Fibroblast of skin of abdomen (primary cell): ENCODE measurements at regions not wholly inside any gene's neighbourhood (a gene's known extent, or its start where the extent isn't known, plus 50 kb on each side); places are given as distances from the start of the nearest gene placed in this dataset.
A peak's percentile ranks its signal among the peaks of the same experiment; 100 is the strongest.

Experiments used
- DNase-seq: peaks from one replicate; pipeline ENCODE4 v3.0.0-alpha.2; 2013

DNA sequence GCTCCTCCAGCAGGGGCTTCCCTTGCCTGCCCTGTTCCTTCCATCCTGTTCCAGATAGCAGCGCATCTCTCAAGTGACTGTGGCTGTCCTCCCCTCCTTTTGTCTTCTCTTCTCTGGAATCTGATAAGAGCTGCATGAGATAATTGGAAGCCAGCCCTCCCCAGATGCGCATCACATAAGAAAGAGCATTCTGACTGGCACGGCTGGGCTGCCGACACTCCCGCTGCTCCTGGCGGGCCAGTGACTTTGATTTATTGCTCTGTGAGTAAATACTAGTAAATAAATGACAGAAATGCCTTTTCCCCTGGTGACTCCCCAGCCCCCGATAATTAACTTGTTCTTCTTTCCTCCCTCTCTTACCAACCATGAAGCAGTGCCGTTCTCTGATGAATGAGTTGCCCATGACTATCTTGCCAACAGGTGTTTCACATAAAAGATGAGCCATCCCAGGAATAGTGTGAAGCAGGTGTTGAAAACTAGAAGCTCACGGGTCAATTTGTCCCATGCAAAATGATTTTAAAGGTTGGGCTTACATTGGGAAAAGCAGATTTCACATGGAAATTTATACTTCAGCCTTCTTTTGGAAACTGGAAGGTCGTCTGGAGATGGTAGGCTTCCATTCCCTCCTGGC lies 212.3 kb downstream of the ERCC6L2 start:
- DNase-seq: no peak

DNA sequence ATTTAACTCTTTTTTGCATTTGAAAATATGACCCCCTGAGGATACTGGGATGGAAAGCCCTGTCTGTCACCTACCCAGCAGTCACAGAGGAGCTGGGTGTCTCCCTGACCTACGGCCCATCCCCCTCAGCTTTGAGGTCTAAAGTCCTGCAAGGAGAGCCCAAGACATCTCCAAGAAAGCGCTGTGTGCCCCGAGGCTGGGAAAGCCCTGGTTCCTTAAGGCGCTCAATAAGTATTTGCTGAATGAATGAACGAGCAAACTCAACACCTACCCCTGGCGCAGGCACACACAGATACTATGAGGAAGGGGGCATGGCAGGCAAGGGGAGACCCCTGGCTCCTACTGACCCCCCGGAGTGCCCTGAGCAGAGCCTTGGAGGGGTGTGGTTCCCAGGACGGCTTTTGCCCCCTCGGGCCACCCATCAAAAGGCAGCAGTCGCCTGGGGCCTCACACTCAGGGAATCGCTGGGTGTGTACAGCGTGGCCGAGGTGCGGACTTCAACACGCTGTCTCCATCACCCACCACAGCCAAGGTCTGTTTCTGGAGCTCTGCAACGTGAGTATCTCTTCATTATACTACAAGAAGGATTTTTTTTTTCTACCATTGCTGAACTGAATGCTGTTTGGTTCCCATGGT lies 211.6 kb downstream of the ERCC6L2 start:
- DNase-seq: no peak

DNA sequence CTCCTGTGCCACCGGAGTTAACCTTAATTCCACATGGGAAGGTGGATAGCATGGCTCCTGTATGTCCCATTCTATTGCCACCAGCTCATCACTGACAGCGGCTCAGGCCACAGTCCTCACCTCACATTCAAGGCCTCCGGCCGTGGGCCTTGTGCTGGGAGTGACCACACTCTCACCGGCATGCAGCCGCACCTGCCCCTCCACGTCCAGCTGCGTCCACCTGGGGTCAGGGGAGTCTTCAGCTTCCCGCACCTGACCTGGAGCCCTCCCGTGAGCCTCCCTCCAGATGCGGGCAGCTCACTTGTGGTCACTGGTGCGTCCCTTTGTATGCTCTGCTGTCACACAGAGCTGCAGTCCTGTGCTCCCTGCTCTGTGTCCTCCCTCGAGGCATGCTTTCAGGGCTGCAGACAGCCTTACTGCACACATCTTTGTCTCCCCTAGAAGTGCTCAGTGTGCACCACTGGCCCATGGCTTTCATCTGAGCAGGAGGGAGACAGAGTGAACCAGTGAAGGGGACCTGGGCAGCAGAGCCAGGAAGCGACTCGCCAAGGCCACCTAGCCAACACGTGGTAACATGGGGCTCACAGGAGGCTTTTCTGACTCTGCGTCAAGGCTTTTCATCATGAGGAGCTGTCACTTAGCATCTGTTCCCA lies 210.1 kb downstream of the ERCC6L2 start:
- no peak for DNase-seq

DNA sequence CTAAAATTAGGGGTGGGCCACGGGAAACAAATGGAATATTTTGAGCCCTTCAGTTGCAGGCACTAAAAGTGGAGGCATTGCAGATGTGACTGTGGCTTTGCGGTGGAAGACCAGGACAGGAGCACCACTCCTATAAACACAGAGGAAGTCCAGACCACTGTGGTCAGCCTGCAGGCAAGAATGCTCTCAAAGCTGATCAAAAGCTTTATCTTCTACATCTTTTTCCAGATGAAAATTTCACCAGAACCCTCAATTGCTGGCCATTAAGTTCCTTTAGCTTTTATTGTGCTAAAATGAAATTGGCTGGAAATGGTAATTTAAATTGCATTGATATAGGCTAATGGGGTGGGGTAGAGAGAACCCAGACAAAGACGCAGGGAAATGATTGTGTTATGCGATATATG lies 208.8 kb downstream of the ERCC6L2 start:
- DNase-seq: no peak

DNA sequence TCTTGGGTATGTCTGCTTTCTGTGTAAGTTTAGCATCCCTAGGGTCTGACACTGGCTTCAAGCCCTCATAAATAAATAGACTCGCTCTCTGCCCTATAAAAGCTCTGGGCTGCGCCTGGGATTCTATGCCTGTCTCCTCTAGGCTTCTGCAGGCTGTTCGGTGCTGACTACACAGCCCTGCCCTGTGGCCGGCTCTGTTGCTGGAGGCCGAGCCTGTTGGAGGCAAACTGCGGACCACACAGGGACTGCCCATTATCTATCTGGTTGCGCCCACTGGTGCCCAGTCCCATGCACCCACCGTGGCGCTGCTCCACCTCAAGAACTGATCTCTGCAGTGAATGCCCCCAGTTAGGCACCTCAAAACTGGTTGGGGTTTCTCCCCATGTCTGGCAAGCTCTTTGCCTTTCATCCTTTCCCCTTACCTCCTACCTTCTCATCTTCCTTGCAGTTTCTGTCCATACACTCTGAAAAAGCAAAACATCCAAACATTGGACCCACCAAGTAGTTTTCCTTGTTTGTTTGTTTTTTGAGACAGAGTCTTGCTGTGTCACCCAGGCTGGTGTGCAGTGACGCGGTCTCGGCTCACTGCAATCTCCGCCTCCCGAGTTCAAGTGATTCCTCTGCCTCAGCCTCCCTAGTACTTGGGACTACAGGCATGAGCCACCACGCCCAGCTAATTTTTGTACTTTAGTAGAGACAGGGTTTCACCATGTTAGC lies 207.2 kb downstream of the ERCC6L2 start:
- DNase-seq: no peak

DNA sequence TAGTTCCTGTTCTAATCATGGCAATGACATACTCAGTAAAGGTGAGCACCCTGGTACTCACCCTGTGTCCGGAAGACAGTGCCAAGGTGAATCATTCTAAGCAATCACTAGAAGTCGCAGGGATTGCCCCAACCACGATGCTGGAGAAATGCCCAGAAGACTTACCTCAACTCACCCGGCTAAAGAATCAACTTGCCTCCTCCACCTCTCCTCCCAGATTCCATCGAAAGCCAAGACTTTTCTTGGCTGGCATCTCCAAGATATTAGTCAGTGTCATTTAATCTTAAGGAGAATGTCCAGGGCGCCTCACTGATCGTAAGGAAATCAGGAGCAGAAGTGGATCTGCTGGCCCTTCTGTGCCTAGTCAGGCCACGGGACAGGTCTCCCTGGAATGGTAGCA lies 204.9 kb downstream of the ERCC6L2 start:
- no peak for DNase-seq

DNA sequence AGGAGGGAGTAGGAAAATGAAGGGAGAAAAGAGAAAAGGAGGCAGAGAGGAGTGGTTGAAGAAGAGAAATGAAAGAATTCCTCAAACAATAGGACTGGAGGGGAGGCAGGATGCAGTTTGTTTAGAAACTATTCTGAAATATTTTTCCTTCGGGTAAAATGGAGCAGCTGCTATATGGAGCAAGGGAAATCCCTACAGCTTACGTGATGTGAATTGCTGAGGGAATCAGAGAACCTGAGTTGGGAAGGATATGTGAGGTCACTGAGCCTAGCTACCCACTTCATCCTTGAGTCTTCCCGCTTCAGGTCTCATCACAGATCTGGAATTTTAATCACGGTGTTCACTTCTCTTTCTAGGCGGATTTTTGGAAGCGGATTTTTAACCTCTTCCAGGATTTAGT lies 204.3 kb downstream of the ERCC6L2 start:
- no peak for DNase-seq

DNA sequence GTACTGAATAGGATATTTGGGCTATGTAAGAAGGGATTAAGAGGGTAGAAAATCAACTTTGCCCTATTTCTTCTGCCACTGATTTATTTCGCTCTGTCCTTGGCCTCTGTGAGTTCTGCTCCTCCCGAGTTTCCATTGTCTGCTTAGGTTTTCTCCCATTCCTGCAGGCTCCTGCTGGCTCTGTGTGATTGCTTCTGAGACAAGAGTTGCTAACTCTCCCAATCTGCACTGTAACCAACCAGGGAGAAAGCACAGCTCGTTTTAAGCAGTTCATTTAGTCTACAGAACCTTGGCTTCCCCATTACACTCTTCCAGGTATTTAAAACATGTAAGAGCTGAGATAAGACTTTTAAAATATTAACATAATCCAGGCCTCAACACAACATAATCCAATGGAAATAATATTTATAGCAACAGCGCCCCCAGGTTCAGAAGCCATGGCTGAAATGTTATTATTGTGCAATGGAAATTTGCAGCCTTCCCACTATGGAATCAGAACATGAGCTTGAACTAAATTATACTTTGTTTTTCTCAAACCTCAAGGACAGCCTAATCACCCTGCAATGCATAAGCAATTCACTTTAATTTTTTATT lies 203.5 kb downstream of the ERCC6L2 start:
- DNase-seq: no peak

DNA sequence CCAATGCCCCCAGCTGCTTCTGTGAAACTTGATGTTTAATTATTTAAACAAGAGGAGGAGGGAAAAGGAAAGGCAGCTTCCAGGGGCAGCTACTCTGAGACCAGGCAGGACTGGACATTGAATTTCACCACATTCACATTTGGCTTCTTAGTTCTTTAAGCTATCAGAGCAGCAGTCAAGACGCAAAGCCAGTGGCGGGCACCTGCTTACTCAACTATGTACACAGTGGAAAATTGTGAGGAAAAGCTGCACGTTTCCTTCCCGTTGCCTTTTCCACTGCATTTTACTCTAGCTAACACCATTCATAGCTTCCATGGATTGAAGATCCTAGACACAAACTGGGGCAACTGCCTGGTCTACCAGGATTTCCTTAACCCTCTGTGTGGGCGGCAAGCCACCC lies 200.3 kb downstream of the ERCC6L2 start:
- DNase-seq: no peak

DNA sequence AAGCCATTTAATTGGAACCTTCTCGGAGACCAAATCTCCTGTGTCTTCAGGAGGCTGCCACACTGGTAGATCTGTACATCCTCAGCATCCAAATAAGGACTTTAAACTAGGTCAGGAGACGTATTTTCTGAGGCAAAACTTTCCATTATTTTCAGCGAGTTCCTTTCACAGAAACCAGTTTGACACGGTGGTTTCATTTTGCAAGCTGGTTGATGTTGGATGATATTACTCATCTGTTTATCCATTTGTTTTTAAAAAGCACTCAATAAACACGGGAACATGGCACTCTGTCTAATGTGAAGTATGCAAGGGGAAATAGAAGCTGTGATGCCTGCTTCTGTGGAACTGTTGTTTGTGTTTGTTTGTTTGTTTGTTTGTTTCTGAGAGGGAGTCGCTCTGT lies 199.6 kb downstream of the ERCC6L2 start:
- no peak for DNase-seq

DNA sequence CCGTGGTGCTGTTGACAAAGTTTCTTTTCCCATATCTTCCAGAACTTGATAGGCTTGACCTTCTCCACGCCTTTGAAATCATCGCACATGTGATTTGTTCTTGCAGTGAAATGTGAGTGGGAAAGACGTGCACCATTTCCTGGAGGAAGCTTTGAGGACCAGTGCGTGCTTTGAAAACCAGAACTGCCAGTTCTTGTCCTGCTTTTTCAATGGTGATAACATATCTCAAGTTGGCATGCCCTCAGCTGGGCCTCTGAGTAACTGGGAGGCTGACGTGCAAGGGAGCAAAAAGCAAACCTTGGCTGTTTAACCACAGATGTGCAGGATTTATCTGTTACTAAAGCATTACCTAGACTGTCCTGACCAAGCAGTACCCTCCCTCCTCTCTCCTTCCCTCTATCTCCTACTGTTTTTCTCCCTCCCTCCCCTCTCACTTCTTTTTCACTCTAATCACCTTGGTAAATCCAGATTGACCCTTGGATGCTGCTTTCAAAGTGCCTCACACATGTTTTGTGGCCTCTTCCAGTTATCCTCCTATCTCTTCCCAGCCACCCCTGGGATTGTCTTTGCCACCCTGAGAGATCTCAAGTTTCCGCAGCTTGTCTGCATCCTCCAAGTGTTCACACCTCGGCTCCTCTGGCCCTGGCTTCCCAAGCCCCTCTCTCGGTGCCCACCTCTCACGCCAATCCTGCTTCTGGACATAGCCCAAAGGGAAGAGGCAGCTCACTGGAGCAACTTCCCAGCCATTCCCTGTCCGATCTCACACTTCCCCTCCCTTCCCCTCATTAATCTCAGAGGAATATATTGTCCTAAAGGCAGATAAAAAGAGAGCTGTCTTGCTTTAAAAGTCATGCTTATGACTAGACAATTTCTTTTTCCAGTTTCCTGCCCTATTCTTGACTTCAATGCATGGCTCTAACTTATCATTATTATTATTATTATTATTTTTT lies 198.3 kb downstream of the ERCC6L2 start:
- DNase-seq: no peak

DNA sequence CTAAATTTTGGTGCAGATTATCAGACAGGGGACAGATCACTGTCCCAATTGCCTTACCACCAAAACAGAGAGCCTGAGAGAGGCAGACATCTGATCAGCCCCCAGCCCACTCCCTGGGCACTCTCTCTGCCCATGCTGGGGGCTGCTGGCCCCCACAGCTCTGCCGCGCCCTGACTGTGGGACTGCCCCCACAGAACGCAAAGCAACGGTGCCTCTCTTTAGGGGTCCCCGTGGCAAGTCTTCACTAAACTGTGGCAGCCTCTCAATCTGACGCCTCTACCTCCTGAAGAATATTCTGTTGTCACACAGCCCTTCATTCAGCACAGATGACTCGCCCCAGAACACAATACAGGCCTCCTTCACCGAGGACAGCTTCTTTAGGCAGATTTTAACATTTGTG lies 197.4 kb downstream of the ERCC6L2 start:
- DNase-seq: no peak

DNA sequence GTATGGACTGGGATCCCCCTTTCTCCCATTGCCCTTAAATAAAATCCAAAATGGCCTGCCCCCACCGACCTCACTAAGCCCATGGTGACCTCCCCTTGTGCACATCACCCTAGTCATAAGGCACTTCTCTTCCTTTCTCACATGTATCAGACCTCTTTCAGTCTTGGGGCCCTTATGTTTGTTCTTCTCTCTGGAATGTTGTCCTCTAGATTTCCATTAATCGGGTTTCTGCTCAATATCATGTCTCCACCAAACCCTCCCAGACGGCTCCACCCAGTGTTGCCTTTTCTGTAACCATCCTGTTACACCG lies 196.3 kb downstream of the ERCC6L2 start:
- no peak for DNase-seq

DNA sequence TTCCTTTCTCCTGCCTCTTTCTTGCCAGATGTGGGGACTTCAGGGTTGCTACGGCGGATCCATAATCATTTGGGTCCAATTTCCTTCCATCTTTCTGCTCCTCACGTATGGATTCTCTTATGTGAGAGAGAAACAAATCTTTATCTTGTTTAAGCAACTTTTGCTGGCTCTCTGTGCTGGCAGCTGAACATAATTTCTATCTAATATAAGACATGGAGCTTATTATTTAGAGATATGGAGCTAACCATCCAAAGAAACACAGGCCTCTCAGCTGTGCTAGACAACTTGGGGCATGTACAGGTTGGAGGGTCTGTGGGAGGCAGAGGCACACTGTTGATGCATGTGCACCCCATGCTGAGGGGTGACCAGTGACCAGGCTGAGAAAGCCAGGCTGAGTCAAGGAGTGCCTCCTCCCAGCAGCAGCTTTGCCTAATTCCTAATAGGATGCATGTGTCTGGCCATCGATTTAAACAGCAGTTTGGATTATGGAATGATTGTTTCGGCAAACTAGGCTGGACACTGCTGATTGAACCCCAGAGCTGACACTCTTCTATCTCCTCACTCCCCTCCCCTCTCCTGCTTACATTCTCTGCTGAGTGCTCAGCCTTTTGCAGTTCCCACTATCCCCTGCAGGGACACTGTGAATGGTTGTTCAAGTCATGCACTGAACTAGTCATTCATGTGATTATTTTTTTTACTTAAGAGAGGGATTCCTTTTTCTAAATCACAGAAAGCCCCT lies 195.8 kb downstream of the ERCC6L2 start:
- DNase-seq: peak; percentile 36

DNA sequence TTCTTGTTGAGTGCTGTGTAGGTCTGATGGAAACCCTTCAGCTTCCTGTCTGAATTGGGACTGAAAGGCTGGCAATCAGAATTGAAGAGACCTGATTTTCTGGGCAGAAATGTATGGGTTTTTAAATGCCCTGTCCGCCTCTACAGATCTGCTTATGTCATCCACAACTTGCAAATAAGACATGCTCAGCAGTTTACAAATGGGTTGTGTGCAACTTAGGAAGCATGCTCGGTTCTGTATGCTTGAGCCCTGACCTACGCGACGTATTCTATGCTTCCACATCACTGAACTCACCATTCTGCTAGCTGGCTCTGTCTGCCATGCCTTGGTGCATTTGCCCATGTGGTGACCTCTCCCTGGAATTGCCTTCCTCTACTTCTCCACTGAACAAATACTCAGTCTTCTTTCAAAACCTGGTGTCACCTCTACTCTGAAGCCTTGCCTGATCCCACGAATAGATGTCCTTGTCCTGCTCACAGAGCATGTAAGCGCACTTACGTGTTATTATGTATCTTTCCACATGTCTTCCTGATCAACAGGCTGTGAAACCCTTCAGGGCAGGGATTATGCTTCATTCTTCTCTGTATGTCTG lies 194.2 kb downstream of the ERCC6L2 start:
- DNase-seq: no peak

DNA sequence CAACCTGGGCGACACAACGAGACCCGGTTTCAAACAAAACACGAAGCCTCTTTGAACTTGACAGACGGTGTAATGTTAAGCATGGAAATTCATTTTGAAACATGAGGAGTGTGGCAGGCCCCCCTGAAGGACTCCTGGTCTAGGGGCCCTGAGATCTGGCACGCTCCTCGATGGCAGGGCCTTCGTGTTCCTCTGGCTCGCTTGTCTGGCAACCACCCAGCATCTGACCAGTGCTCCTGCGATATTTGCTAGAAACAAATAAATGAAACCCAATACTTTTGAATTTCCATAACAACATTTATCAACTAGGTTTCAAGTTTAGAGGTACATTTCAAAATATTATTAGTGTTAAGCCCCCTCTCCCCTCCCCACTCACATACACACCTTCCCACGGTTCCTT lies 193.0 kb downstream of the ERCC6L2 start:
- no peak for DNase-seq

DNA sequence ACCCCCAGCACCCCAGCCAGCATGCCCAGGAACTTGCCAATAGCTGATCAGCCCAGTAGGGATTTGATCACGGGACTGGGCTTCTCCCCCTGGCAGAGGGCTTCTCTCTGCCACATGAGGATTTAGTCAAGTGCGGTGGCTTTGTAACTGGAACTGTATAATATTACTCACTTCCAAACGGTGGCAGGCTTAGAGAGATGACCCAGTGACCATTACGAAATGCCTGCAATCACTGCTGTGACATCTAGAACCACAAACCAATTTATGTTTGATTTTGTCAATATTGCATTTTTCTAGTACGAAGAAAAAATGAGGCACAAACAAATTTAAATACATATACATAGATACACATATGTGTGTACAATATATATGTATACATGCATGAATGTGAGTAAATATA lies 192.1 kb downstream of the ERCC6L2 start:
- DNase-seq: no peak

DNA sequence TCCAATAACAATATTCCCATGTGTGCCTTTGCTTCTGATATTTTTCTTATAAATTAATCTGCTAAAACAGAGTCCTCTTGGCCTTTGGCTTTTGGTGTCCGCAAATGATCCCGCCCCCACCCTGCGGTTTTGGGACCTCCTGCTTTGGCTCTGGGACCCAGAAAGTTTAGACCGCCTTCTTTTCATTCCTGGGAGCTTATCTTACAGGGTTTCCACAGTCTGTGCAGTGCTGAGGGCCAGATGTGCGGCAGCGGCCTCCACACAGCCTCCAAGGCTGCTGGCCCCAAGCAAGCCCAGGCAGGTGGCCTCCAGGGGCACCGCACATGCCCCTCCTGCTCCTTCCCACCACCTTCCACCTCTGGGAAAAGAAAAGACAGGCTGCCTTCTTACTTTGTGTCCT lies 191.5 kb downstream of the ERCC6L2 start:
- DNase-seq: peak; percentile 28

DNA sequence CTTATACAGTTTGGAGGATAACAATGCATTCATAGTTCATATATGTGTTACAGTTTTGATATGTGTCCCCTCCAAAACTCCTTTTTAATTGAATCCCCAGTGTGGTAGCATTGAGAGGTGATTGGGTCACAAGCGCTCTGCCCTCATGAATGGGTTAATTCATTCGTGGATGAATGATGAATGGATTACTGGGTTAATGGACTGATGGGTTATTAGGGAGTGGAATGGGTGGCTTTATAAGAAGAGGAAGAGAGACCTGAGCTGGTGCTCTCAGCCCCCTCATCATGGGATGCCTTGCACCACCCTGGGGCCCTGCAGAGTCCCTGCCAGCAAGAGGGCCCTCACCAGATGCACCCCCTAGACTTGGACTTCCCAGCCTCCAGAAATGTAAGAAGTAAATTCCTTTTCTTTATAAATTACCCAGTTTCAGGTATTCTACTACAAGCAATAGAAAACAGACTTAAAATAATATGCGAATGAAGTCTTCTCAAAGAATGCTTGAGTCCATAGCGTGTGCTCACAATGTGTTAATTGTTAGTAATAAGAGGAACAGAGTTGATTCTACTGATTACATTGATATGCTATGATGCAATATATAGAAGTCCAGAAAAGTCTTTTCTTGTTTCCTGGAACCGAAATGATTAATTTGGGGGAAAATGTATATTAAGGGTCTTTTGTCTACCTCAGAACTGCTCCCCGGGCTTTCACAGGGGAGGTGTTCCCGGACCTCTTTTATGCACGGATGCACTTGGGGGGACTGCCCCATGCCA lies 190.2 kb downstream of the ERCC6L2 start:
- DNase-seq: no peak

DNA sequence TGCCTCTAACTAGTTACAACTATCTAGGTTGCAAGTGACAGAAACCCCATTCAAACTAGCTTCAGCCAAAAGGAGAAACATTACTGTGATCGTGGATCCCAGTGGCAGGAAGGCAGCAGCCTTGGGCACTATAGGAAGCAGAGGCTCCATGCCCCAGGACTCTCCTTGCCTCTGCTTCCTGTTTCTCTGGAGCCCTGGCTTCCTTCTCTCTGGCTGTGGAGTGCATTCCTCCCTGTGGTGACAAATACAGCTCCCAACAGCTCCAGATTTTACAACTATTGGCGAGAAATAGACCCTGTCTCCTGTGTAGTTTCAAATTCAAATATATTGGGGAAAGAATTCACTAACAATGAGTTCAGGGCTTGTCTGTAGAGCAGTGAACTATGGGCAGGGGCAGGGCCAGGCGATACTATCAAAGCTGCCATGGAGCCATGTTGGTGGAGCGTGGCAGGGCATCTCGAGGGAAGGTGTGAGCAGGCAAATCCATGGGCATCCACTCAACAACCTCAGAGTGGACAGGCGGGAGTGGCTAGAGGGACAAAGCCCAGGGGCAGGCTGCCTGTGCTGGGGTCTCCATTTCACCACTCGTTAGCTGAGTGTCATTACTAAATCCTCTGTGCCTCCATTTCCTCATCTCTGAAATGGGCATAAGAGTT lies 189.5 kb downstream of the ERCC6L2 start:
- DNase-seq: peak; percentile 13
